Endodermal cell (in vitro differentiated cells): ENCODE measurements at regions not wholly inside any gene's neighbourhood (a gene's known extent, or its start where the extent isn't known, plus 50 kb on each side); places are given as distances from the start of the nearest gene placed in this dataset.
A peak's percentile ranks its signal among the peaks of the same experiment; 100 is the strongest.

Experiments
- DNase-seq: peaks from one replicate; pipeline ENCODE4 v3.0.0-alpha.2; 2017
- H3K27ac ChIP-seq: 2 replicates; pipeline ENCODE4 v1.5.1; 2013; ENCODE audit warnings: mild to moderate bottlenecking, low read depth, low read length, moderate library complexity
- H3K27me3 ChIP-seq: 2 replicates; pipeline ENCODE4 v1.6.1; 2013; ENCODE audit warnings: mild to moderate bottlenecking, low read length, moderate library complexity; ENCODE audit not compliant: insufficient read depth, control insufficient read depth, poor library complexity, severe bottlenecking
- H3K36me3 ChIP-seq: 2 replicates; pipeline ENCODE4 v1.7.0; 2013; ENCODE audit warnings: mild to moderate bottlenecking, low read length, moderate library complexity; ENCODE audit not compliant: control insufficient read depth, insufficient read depth
- H3K4me1 ChIP-seq: one replicate; pipeline ENCODE4 v1.7.0; 2013; ENCODE audit warnings: low read length; ENCODE audit not compliant: control insufficient read depth, insufficient read depth
- H3K4me3 ChIP-seq: 2 replicates; pipeline ENCODE4 v1.5.1; 2013; ENCODE audit warnings: mild to moderate bottlenecking, low read length, moderate library complexity
- H3K9ac ChIP-seq: 2 replicates; pipeline ENCODE4 v1.6.1; 2013; ENCODE audit warnings: mild to moderate bottlenecking, low read length, moderate library complexity; ENCODE audit not compliant: poor library complexity, severe bottlenecking; ENCODE audit errors: extremely low read depth
- H3K9me3 ChIP-seq: 2 replicates; pipeline ENCODE4 v1.6.1; 2013; ENCODE audit warnings: mild to moderate bottlenecking, low read length, moderate library complexity; ENCODE audit not compliant: control insufficient read depth
- H3K27ac Mint-ChIP-seq: 2 replicates; pipeline ENCODE4 v1.8.0; 2020; ENCODE audit warnings: mixed read lengths
- H3K27me3 Mint-ChIP-seq: 2 replicates; pipeline ENCODE4 v1.8.0; 2021; ENCODE audit warnings: mild to moderate bottlenecking, mixed read lengths; ENCODE audit not compliant: insufficient read depth
- H3K36me3 Mint-ChIP-seq: 2 replicates; pipeline ENCODE4 v1.8.0; 2020; ENCODE audit warnings: low read depth, mixed read lengths
- H3K4me1 Mint-ChIP-seq: 2 replicates; pipeline ENCODE4 v1.8.0; 2020; ENCODE audit warnings: mixed read lengths
- H3K4me3 Mint-ChIP-seq: 2 replicates; pipeline ENCODE4 v1.8.0; 2020; ENCODE audit warnings: mild to moderate bottlenecking, moderate library complexity, mixed read lengths
- H3K9me3 Mint-ChIP-seq: 2 replicates; pipeline ENCODE4 v1.8.0; 2020; ENCODE audit warnings: mild to moderate bottlenecking, mixed read lengths
- CTCF ChIP-seq: fragments of 200-600 bp; sonication (generic); conservative IDR thresholded peaks from 2 replicates; pipeline ENCODE4 v1.5.0; 2021; ENCODE audit warnings: antibody characterized with exemption, mild to moderate bottlenecking
- WGBS, 2 experiments: methylation state at CpG; one replicate each; pipeline versions ENCODE4 v1.1.5 to v1.1.7; 2013; ENCODE audit warnings: missing lambda C conversion rate in 2 of 2, mixed read lengths in 1 of 2; ENCODE audit not compliant: insufficient coverage in 1 of 2, insufficient read length in 1 of 2; 5-methylcytosine and 5-hydroxymethylcytosine counted together

GRCh38 chr6:55968926-55969325 lies 93.5 kb upstream of the BMP5 start:
- TF ChIP-seq CTCF: no peak
- DNase-seq: no peak
- Histone ChIP-seq H3K27ac (no peak overlapping the region), H3K9ac (no peak overlapping the region), H3K27me3 (no peaks in the 10 kb centered on the region), H3K4me3 (no peak overlapping the region), H3K9me3 (no peaks in the 10 kb centered on the region), H3K4me1 (no peaks in the 10 kb centered on the region), H3K36me3 (no peaks in the 10 kb centered on the region)
- Mint-ChIP-seq H3K27ac (no peak overlapping the region), H3K27me3 (no peaks in the 10 kb centered on the region), H3K4me3 (no peak overlapping the region), H3K36me3 (no peaks in the 10 kb centered on the region), H3K4me1 (no peaks in the 10 kb centered on the region), H3K9me3 (no peaks in the 10 kb centered on the region)

DNA sequence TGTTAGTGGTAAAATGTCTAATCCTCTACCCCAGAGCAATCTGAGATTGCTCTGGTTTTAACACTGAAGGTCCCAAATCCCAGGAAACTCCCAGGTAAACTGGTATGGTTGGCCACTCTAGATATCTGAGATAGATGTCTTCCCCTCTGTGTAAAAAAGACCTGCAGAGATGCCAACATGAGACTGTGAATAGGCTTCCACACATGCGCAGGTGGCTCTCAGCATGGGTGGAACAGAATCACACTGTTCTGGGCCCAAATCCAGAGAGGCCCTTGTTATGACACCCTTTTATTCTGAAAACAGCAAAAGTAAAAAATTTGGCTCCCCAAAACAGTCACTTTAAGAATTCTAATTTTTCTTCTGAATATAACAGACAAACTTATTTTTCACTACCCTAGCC lies 88.7 kb upstream of the BMP5 start:
- Histone ChIP-seq H3K4me1 (no peaks in the 10 kb centered on the region), H3K27ac (no peak overlapping the region), H3K36me3 (no peaks in the 10 kb centered on the region), H3K9ac (no peak overlapping the region), H3K9me3 (no peaks in the 10 kb centered on the region), H3K4me3 (no peak overlapping the region), H3K27me3 (no peaks in the 10 kb centered on the region)
- no peak overlapping the region for H3K27ac Mint-ChIP-seq
- no peak for TF ChIP-seq CTCF
- WGBS, 2 experiments: 93% methylated on average over 1 of the region's 1 CpG; no CpG with 5 or more reads in 1 of the 2 experiments
- H3K4me1 Mint-ChIP-seq: peaks cover 4% of the 10 kb centered on the region
- no peaks in the 10 kb centered on the region for H3K36me3 Mint-ChIP-seq
- no peak for DNase-seq
- H3K4me3 Mint-ChIP-seq: no peak overlapping the region
- H3K9me3 Mint-ChIP-seq: no peaks in the 10 kb centered on the region
- H3K27me3 Mint-ChIP-seq: no peaks in the 10 kb centered on the region

GRCh38 chr6:55963301-55963700 lies 87.9 kb upstream of the BMP5 start:
- no peaks in the 10 kb centered on the region for H3K27me3 Mint-ChIP-seq
- 88% methylated on average over 3 of the region's 3 CpGs; no CpG with 5 or more reads in 1 of the 2 experiments for WGBS, 2 experiments
- no peak overlapping the region for H3K27ac Mint-ChIP-seq
- H3K36me3 Mint-ChIP-seq: no peaks in the 10 kb centered on the region
- TF ChIP-seq CTCF: peak; percentile 74
- Histone ChIP-seq H3K27me3 (no peaks in the 10 kb centered on the region), H3K4me3 (no peak overlapping the region), H3K9ac (no peak overlapping the region), H3K27ac (no peak overlapping the region), H3K36me3 (no peaks in the 10 kb centered on the region), H3K9me3 (no peaks in the 10 kb centered on the region), H3K4me1 (no peaks in the 10 kb centered on the region)
- peak; percentile 59 for DNase-seq
- peaks cover 4% of the 10 kb centered on the region for H3K4me1 Mint-ChIP-seq
- H3K9me3 Mint-ChIP-seq: no peaks in the 10 kb centered on the region
- no peak overlapping the region for H3K4me3 Mint-ChIP-seq
